WTC11 (cell line): ENCODE measurements at regions not wholly inside any gene's neighbourhood (a gene's known extent, or its start where the extent isn't known, plus 50 kb on each side); places are given as distances from the start of the nearest gene placed in this dataset.

Experiments used
- ATAC-seq: fragments of 200-7000 bp; cut with Tn5 transposase; 2 replicates; pipeline ENCODE4 v1.10.0; 2021; ENCODE audit warnings: mild to moderate bottlenecking, moderate library complexity
- CTCF ChIA-PET: fragments of 300-600 bp; sonication (Branson Sonifier 250); formaldehyde crosslinking; loops from one replicate; lab custom pipeline; 2021; ENCODE audit warnings: antibody characterized with exemption; lab: Charles Lee
- POLR2A ChIA-PET: fragments of 350-600 bp; sonication (Branson Sonifier 250); formaldehyde crosslinking; loops from one replicate; lab custom pipeline; 2021; ENCODE audit warnings: antibody characterized with exemption; lab: Charles Lee
- DNase-seq: peaks from one replicate; pipeline ENCODE4 v3.0.0; 2021; ENCODE audit warnings: low spot score
- H3K27ac Mint-ChIP-seq: 2 replicates; pipeline ENCODE4 v1.8.0; 2021; ENCODE audit warnings: mixed read lengths
- H3K27me3 Mint-ChIP-seq: 2 replicates; pipeline ENCODE4 v1.8.0; 2021; ENCODE audit warnings: low read depth, mild to moderate bottlenecking, moderate library complexity, mixed read lengths
- H3K36me3 Mint-ChIP-seq: 2 replicates; pipeline ENCODE4 v1.8.0; 2021; ENCODE audit warnings: mixed read lengths
- H3K4me1 Mint-ChIP-seq: 2 replicates; pipeline ENCODE4 v1.8.0; 2022; ENCODE audit warnings: mixed read lengths
- H3K4me3 Mint-ChIP-seq: 2 replicates; pipeline ENCODE4 v1.8.0; 2021; ENCODE audit warnings: mild to moderate bottlenecking, moderate library complexity, mixed read lengths
- H3K9me3 Mint-ChIP-seq: 2 replicates; pipeline ENCODE4 v1.8.0; 2021; ENCODE audit warnings: mixed read lengths
- ATF1 ChIP-seq: sonication (generic); formaldehyde crosslinking; IDR thresholded peaks from 2 replicates; pipeline ENCODE4 v1.8.1; 2023; ENCODE audit warnings: mild to moderate bottlenecking, moderate library complexity, missing genetic modification reagents
- CDX4 ChIP-seq: fragments of 250-450 bp; sonication (Bioruptor Pico); IDR thresholded peaks from 2 replicates; pipeline ENCODE4 v1.9.0; 2021; ENCODE audit warnings: moderate library complexity, mild to moderate bottlenecking, inconsistent platforms, borderline replicate concordance
- CREB1 ChIP-seq: sonication (generic); formaldehyde crosslinking; IDR thresholded peaks from 2 replicates; pipeline ENCODE4 v1.8.0; 2023; ENCODE audit warnings: mild to moderate bottlenecking, missing genetic modification reagents
- CREM ChIP-seq: sonication (generic); formaldehyde crosslinking; IDR thresholded peaks from 2 replicates; pipeline ENCODE4 v1.8.1; 2022; ENCODE audit warnings: mild to moderate bottlenecking, missing genetic modification reagents, moderate library complexity
- ETV6 ChIP-seq: sonication (generic); formaldehyde crosslinking; IDR thresholded peaks from 2 replicates; pipeline ENCODE4 v1.8.1; 2022; ENCODE audit warnings: mild to moderate bottlenecking, missing genetic modification reagents
- GABPB1 ChIP-seq: sonication (generic); formaldehyde crosslinking; IDR thresholded peaks from 2 replicates; pipeline ENCODE4 v1.8.1; 2023; ENCODE audit warnings: mild to moderate bottlenecking, missing genetic modification reagents
- HMGXB4 ChIP-seq: sonication (generic); formaldehyde crosslinking; IDR thresholded peaks from 2 replicates; pipeline ENCODE4 v1.8.1; 2023; ENCODE audit warnings: mild to moderate bottlenecking, moderate library complexity, missing genetic modification reagents
- IRF2 ChIP-seq: sonication (generic); formaldehyde crosslinking; IDR thresholded peaks from 2 replicates; pipeline ENCODE4 v1.8.0; 2022; ENCODE audit warnings: low read depth, missing genetic modification reagents, borderline replicate concordance
- JAZF1 ChIP-seq: fragments of 250-450 bp; sonication (Bioruptor Pico); IDR thresholded peaks from 2 replicates; pipeline ENCODE4 v1.9.0; 2021; ENCODE audit warnings: moderate library complexity, mild to moderate bottlenecking, inconsistent platforms
- NFYB ChIP-seq: sonication (generic); formaldehyde crosslinking; conservative IDR thresholded peaks from 2 replicates; pipeline ENCODE4 v1.8.0; 2022; ENCODE audit warnings: low read depth, missing genetic modification reagents
- NR2C2 ChIP-seq: sonication (generic); formaldehyde crosslinking; IDR thresholded peaks from 2 replicates; pipeline ENCODE4 v1.8.0; 2022; ENCODE audit warnings: mild to moderate bottlenecking, missing genetic modification reagents
- NR3C1 ChIP-seq: sonication (generic); formaldehyde crosslinking; conservative IDR thresholded peaks from 2 replicates; pipeline ENCODE4 v1.8.1; 2023; ENCODE audit warnings: low read depth, mild to moderate bottlenecking, missing genetic modification reagents
- RELA ChIP-seq: sonication (generic); formaldehyde crosslinking; IDR thresholded peaks from 2 replicates; pipeline ENCODE4 v1.8.1; 2022; ENCODE audit warnings: missing genetic modification reagents, mild to moderate bottlenecking, borderline replicate concordance
- RORB ChIP-seq: fragments of 250-450 bp; sonication (Bioruptor Pico); IDR thresholded peaks from 2 replicates; pipeline ENCODE4 v1.9.0; 2021; ENCODE audit warnings: mild to moderate bottlenecking
- TCF7 ChIP-seq: sonication (generic); formaldehyde crosslinking; IDR thresholded peaks from 2 replicates; pipeline ENCODE4 v1.8.0; 2022; ENCODE audit warnings: mild to moderate bottlenecking, low read depth, missing genetic modification reagents, moderate library complexity
- ZNF138 ChIP-seq: sonication (generic); formaldehyde crosslinking; conservative IDR thresholded peaks from 2 replicates; pipeline ENCODE4 v1.8.1; 2022; ENCODE audit warnings: mild to moderate bottlenecking, moderate library complexity, missing genetic modification reagents
- ZNF232 ChIP-seq: sonication (generic); formaldehyde crosslinking; IDR thresholded peaks from 2 replicates; pipeline ENCODE4 v1.8.0; 2022; ENCODE audit warnings: mild to moderate bottlenecking, missing genetic modification reagents
- ZNF423 ChIP-seq: fragments of 250-450 bp; sonication (Bioruptor Pico); IDR thresholded peaks from 2 replicates; pipeline ENCODE4 v2.1.2; 2022; ENCODE audit warnings: mild to moderate bottlenecking, moderate library complexity
- ZNF512 ChIP-seq: sonication (generic); formaldehyde crosslinking; IDR thresholded peaks from 2 replicates; pipeline ENCODE4 v1.8.1; 2022; ENCODE audit warnings: missing genetic modification reagents, borderline replicate concordance
- ZNF671 ChIP-seq: fragments of 250-450 bp; sonication (Bioruptor Pico); IDR thresholded peaks from 2 replicates; pipeline ENCODE4 v1.8.0; 2021; ENCODE audit warnings: mild to moderate bottlenecking
- TF ChIP-seq, protein P1 (sequence below): fragments of 250-450 bp; sonication (Bioruptor Pico); IDR thresholded peaks from 2 replicates; pipeline ENCODE4 v1.9.0; 2021; ENCODE audit warnings: mild to moderate bottlenecking
- TF ChIP-seq, protein P2 (sequence below): sonication (generic); formaldehyde crosslinking; IDR thresholded peaks from 2 replicates; pipeline ENCODE4 v1.8.1; 2023; ENCODE audit warnings: mild to moderate bottlenecking, missing genetic modification reagents, moderate library complexity
- TF ChIP-seq, protein P3 (sequence below): fragments of 250-450 bp; sonication (Bioruptor Pico); IDR thresholded peaks from 2 replicates; pipeline ENCODE4 v2.1.2; 2022; ENCODE audit warnings: mild to moderate bottlenecking, moderate library complexity
- TF ChIP-seq, protein P4 (sequence below): sonication (generic); formaldehyde crosslinking; IDR thresholded peaks from 2 replicates; pipeline ENCODE4 v1.8.0; 2022; ENCODE audit warnings: missing genetic modification reagents

DNA sequence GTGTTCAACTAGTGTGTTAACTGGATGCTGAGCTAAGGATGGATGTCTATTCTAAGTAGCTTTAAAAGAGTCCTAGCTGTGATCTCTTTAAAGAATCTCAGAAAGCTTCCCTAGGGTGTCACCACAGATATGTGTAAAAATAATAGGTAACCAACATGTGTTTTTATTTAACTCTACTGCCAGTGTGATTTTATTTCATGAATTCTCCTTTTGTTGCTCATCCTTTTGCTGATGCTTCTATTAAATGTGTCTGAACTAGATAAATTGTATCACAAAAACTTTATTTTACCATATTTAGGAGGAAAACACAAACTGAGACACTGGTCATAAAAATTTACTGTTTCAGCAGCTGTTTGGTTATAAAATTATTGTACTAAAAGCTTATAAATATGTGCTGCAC lies 809.4 kb upstream of the CITED2 start:
- H3K4me3 Mint-ChIP-seq, result no peak overlapping the region
- no peak overlapping the region for H3K27ac Mint-ChIP-seq
- H3K4me1 Mint-ChIP-seq, result peaks cover 13% of the 10 kb centered on the region
- ATAC-seq, result no peak
- no peaks in the 10 kb centered on the region; the same call in 1 of the 2 replicates for H3K27me3 Mint-ChIP-seq
- DNase-seq, result no peak
- ChIA-PET CTCF (interaction anchor here (1.0 kb wide), 1 partner anchor 18 kb away, joined by 3 read pairs; no protein-coding TSS in a partner anchor), POLR2A (no interaction called here)
- peaks cover 53% of the 10 kb centered on the region for H3K9me3 Mint-ChIP-seq
- peaks cover 46% of the 10 kb centered on the region for H3K36me3 Mint-ChIP-seq
- TF ChIP-seq, protein P1, sequence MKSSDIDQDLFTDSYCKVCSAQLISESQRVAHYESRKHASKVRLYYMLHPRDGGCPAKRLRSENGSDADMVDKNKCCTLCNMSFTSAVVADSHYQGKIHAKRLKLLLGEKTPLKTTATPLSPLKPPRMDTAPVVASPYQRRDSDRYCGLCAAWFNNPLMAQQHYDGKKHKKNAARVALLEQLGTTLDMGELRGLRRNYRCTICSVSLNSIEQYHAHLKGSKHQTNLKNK (CRISPR knock-in tag), result no peak
- TF ChIP-seq ZNF232 (CRISPR knock-in tag) (no peak), NR3C1 (CRISPR knock-in tag) (no peak), RORB (no peak), CDX4 (CRISPR knock-in tag) (no peak), IRF2 (CRISPR knock-in tag) (no peak), CREM (no peak), ATF1 (CRISPR knock-in tag) (no peak), TCF7 (CRISPR knock-in tag) (no peak), NR2C2 (no peak), GABPB1 (CRISPR knock-in tag) (no peak), ETV6 (CRISPR knock-in tag) (no peak), ZNF138 (CRISPR knock-in tag) (no peak), ZNF423 (no peak), ZNF512 (CRISPR knock-in tag) (no peak), HMGXB4 (CRISPR knock-in tag) (no peak)
- TF ChIP-seq, protein P2, sequence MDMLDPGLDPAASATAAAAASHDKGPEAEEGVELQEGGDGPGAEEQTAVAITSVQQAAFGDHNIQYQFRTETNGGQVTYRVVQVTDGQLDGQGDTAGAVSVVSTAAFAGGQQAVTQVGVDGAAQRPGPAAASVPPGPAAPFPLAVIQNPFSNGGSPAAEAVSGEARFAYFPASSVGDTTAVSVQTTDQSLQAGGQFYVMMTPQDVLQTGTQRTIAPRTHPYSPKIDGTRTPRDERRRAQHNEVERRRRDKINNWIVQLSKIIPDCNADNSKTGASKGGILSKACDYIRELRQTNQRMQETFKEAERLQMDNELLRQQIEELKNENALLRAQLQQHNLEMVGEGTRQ, result no peak
- TF ChIP-seq, protein P3, sequence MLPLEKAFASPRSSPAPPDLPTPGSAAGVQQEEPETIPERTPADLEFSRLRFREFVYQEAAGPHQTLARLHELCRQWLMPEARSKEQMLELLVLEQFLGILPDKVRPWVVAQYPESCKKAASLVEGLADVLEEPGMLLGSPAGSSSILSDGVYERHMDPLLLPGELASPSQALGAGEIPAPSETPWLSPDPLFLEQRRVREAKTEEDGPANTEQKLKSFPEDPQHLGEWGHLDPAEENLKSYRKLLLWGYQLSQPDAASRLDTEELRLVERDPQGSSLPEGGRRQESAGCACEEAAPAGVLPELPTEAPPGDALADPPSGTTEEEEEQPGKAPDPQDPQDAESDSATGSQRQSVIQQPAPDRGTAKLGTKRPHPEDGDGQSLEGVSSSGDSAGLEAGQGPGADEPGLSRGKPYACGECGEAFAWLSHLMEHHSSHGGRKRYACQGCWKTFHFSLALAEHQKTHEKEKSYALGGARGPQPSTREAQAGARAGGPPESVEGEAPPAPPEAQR (CRISPR knock-in tag), result no peak

DNA sequence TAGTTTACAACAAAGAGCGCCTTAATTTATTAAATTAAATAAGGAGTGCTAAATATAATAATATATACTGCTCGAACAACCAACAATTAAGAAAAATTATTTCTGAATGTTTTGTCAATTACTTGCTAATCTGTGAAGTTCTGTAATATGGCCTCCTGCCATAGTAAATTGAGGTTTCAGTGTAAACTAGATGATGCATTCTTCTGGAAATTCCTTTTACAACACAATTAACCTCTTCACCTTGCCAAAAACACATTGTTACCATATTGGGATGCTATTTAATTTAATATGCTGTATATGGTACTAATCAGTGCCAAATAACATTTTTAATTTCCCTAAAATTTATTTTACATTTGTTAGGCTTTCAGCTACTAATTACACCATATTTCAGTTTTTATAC lies 808.4 kb upstream of the CITED2 start:
- peaks cover 35% of the 10 kb centered on the region for H3K36me3 Mint-ChIP-seq
- no peaks in the 10 kb centered on the region; the same call in 1 of the 2 replicates for H3K27me3 Mint-ChIP-seq
- H3K27ac Mint-ChIP-seq, result no peak overlapping the region
- ChIA-PET CTCF (no interaction called here), POLR2A (no interaction called here)
- no peak for ATAC-seq
- no peak for DNase-seq
- no peak overlapping the region for H3K4me3 Mint-ChIP-seq
- H3K4me1 Mint-ChIP-seq, result peaks cover 13% of the 10 kb centered on the region
- peaks cover 43% of the 10 kb centered on the region for H3K9me3 Mint-ChIP-seq
- no peak for TF ChIP-seq NFYB (CRISPR knock-in tag)
- TF ChIP-seq ZNF512 (CRISPR knock-in tag), result no peak
- TF ChIP-seq CREB1, result no peak
- no peak for TF ChIP-seq ZNF671 (CRISPR knock-in tag)
- TF ChIP-seq IRF2 (CRISPR knock-in tag), result no peak
- TF ChIP-seq RELA (CRISPR knock-in tag), result no peak
- TF ChIP-seq, protein P4, sequence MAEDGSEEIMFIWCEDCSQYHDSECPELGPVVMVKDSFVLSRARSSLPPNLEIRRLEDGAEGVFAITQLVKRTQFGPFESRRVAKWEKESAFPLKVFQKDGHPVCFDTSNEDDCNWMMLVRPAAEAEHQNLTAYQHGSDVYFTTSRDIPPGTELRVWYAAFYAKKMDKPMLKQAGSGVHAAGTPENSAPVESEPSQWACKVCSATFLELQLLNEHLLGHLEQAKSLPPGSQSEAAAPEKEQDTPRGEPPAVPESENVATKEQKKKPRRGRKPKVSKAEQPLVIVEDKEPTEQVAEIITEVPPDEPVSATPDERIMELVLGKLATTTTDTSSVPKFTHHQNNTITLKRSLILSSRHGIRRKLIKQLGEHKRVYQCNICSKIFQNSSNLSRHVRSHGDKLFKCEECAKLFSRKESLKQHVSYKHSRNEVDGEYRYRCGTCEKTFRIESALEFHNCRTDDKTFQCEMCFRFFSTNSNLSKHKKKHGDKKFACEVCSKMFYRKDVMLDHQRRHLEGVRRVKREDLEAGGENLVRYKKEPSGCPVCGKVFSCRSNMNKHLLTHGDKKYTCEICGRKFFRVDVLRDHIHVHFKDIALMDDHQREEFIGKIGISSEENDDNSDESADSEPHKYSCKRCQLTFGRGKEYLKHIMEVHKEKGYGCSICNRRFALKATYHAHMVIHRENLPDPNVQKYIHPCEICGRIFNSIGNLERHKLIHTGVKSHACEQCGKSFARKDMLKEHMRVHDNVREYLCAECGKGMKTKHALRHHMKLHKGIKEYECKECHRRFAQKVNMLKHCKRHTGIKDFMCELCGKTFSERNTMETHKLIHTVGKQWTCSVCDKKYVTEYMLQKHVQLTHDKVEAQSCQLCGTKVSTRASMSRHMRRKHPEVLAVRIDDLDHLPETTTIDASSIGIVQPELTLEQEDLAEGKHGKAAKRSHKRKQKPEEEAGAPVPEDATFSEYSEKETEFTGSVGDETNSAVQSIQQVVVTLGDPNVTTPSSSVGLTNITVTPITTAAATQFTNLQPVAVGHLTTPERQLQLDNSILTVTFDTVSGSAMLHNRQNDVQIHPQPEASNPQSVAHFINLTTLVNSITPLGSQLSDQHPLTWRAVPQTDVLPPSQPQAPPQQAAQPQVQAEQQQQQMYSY, result no peak
- no peak for TF ChIP-seq JAZF1 (CRISPR knock-in tag)
